IMR-90 (cell line): ENCODE measurements at regions not wholly inside any gene's neighbourhood (a gene's known extent, or its start where the extent isn't known, plus 50 kb on each side); places are given as distances from the start of the nearest gene placed in this dataset.

ENCODE experiments used
- CHD1 ChIP-seq: IDR thresholded peaks from 2 replicates; pipeline ENCODE4 v1.6.1; 2012; ENCODE audit warnings: low read depth, low read length, improper control_type of control experiment
- MAFK ChIP-seq: IDR thresholded peaks from 2 replicates; pipeline ENCODE4 v1.6.1; 2012; ENCODE audit warnings: low read depth, low read length, improper control_type of control experiment
- MXI1 ChIP-seq: IDR thresholded peaks from 2 replicates; pipeline ENCODE4 v1.6.1; 2012; ENCODE audit warnings: low read depth, mild to moderate bottlenecking, low read length, moderate library complexity, borderline replicate concordance
- POLR2A ChIP-seq: IDR thresholded peaks from 2 replicates; pipeline ENCODE4 v1.6.1; 2012; ENCODE audit warnings: mild to moderate bottlenecking, low read depth, low read length
- RAD21 ChIP-seq: IDR thresholded peaks from 2 replicates; pipeline ENCODE4 v1.6.1; 2012; ENCODE audit warnings: low read length, improper control_type of control experiment
- USF2 ChIP-seq: fragments of 150-350 bp; IDR thresholded peaks from 2 replicates; pipeline ENCODE4 v1.6.1; 2017; ENCODE audit warnings: mild to moderate bottlenecking, antibody characterized with exemption, low read length, low read depth
- TF ChIP-seq, protein P1 (sequence below): conservative IDR thresholded peaks from 2 replicates; pipeline ENCODE4 v1.5.1; 2012; ENCODE audit warnings: mild to moderate bottlenecking, low read depth, low read length, improper control_type of control experiment

GRCh38 chr4:114435116-114435515, 163.5 kb upstream of the UGT8 start:
- TF ChIP-seq, protein P1, sequence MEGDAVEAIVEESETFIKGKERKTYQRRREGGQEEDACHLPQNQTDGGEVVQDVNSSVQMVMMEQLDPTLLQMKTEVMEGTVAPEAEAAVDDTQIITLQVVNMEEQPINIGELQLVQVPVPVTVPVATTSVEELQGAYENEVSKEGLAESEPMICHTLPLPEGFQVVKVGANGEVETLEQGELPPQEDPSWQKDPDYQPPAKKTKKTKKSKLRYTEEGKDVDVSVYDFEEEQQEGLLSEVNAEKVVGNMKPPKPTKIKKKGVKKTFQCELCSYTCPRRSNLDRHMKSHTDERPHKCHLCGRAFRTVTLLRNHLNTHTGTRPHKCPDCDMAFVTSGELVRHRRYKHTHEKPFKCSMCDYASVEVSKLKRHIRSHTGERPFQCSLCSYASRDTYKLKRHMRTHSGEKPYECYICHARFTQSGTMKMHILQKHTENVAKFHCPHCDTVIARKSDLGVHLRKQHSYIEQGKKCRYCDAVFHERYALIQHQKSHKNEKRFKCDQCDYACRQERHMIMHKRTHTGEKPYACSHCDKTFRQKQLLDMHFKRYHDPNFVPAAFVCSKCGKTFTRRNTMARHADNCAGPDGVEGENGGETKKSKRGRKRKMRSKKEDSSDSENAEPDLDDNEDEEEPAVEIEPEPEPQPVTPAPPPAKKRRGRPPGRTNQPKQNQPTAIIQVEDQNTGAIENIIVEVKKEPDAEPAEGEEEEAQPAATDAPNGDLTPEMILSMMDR = no peak
- TF ChIP-seq RAD21 (no peak), POLR2A (no peak), MXI1 (no peak), USF2 (no peak), CHD1 (no peak), MAFK (no peak)
